ENCODE measurements at regions not wholly inside any gene's neighbourhood (a gene's known extent, or its start where the extent isn't known, plus 50 kb on each side); places are given as distances from the start of the nearest gene placed in this dataset.

DNA sequence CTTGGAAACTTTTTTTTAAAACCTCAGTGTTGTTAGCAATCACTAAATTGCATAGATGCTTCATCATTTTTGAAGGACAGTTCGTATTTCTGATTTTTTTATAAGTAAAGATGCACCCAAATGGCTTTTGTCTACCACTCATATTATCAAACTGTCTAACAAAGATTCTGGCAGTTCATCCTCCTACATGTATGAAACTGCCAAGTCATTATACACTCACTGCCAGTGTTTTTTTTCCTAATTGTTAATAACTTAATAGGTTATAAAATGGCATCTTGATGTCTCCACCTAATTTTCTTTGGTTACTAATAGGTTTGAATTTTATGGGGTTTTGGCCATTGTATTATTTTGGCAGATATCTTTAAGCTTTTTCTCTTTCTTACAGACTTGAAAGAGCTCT is 77.0 kb downstream of the HTR5A start:
- Mint-ChIP-seq H3K9me3 (peaks cover 5% of the 10 kb centered on the region), H3K4me1 (ENCODE audit: low read depth) (no peaks in the 10 kb centered on the region), H3K27me3 (ENCODE audit: insufficient read depth) (peaks cover 12% of the 10 kb centered on the region), H3K4me3 (no peak overlapping the region), H3K27ac (no peak overlapping the region), H3K36me3 (ENCODE audit: low read depth) (no peaks in the 10 kb centered on the region)
- DNase-seq: no peak
- TF ChIP-seq, protein P1, sequence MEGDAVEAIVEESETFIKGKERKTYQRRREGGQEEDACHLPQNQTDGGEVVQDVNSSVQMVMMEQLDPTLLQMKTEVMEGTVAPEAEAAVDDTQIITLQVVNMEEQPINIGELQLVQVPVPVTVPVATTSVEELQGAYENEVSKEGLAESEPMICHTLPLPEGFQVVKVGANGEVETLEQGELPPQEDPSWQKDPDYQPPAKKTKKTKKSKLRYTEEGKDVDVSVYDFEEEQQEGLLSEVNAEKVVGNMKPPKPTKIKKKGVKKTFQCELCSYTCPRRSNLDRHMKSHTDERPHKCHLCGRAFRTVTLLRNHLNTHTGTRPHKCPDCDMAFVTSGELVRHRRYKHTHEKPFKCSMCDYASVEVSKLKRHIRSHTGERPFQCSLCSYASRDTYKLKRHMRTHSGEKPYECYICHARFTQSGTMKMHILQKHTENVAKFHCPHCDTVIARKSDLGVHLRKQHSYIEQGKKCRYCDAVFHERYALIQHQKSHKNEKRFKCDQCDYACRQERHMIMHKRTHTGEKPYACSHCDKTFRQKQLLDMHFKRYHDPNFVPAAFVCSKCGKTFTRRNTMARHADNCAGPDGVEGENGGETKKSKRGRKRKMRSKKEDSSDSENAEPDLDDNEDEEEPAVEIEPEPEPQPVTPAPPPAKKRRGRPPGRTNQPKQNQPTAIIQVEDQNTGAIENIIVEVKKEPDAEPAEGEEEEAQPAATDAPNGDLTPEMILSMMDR (IDR thresholded peaks at IDR 0.05): no peak

DNA sequence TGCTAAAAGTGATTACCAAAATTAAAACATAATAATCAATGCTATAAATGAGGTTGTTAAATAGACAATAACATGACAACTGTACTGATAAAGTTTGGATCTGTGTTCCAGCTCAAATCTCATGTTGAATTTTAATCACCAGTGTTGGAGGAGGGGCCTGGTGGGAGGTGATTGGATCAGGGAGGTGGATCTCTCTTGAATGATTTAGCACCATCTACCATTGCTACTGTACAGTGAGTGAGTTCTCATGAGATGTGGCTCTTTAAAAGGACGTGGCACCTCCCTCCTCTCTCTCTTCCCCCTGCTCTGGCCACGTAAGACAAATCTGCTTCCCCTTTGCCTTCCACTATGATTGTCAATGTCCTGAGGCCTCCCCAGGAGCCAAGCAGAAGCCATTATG is 77.5 kb downstream of the HTR5A start:
- no peak for DNase-seq
- Mint-ChIP-seq H3K36me3 (ENCODE audit: low read depth) (no peaks in the 10 kb centered on the region), H3K27ac (no peak overlapping the region), H3K4me3 (no peak overlapping the region), H3K27me3 (ENCODE audit: insufficient read depth) (peaks cover 12% of the 10 kb centered on the region), H3K9me3 (peaks cover 5% of the 10 kb centered on the region), H3K4me1 (ENCODE audit: low read depth) (no peaks in the 10 kb centered on the region)
- TF ChIP-seq, protein P1 (IDR thresholded peaks at IDR 0.05): no peak

GRCh38 chr7:155153676-155154075 is 83.6 kb downstream of the HTR5A start:
- Mint-ChIP-seq H3K4me1 (ENCODE audit: low read depth) (no peaks in the 10 kb centered on the region), H3K27me3 (ENCODE audit: insufficient read depth) (peaks cover 4% of the 10 kb centered on the region), H3K4me3 (no peak overlapping the region), H3K27ac (no peak overlapping the region), H3K36me3 (ENCODE audit: low read depth) (no peaks in the 10 kb centered on the region), H3K9me3 (peaks cover 11% of the 10 kb centered on the region)
- DNase-seq: no peak
- TF ChIP-seq, protein P1 (IDR thresholded peaks at IDR 0.05): no peak

DNA sequence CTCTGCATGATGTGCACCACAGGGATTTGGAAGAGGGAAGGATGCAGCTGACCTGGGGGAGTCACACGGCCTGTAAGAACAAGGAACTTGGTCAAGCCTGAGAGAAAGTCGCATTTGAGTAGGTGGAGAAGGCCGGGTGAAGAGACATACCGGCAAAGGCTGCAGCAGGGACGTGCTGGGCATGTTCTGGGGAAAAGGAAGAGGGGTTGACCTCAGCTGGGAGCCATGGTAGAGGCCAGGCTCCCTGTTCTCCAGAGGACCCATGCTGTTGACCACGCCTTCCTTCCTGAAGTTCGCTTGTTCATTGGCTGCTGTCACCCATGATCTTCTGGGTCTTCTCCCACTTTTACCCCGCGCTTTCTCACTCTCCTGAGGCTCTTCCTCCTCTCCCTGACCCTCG is 84.5 kb downstream of the HTR5A start:
- DNase-seq: no peak
- H3K4me1 Mint-ChIP-seq (ENCODE audit: low read depth): no peaks in the 10 kb centered on the region
- H3K9me3 Mint-ChIP-seq: peaks cover 11% of the 10 kb centered on the region
- H3K36me3 Mint-ChIP-seq (ENCODE audit: low read depth): no peaks in the 10 kb centered on the region
- H3K27ac Mint-ChIP-seq: no peak overlapping the region
- no peak overlapping the region for H3K4me3 Mint-ChIP-seq
- TF ChIP-seq, protein P1 (IDR thresholded peaks at IDR 0.05): no peak
- H3K27me3 Mint-ChIP-seq (ENCODE audit: insufficient read depth): peaks cover 4% of the 10 kb centered on the region

GRCh38 chr7:155161690-155162089 is 91.6 kb downstream of the HTR5A start:
- Mint-ChIP-seq H3K9me3 (no peaks in the 10 kb centered on the region), H3K36me3 (ENCODE audit: low read depth) (no peaks in the 10 kb centered on the region), H3K4me1 (ENCODE audit: low read depth) (peaks cover 10% of the 10 kb centered on the region), H3K27ac (no peak overlapping the region), H3K27me3 (ENCODE audit: insufficient read depth) (peaks cover 7% of the 10 kb centered on the region), H3K4me3 (no peak overlapping the region)
- TF ChIP-seq, protein P1 (IDR thresholded peaks at IDR 0.05): no peak
- no peak for DNase-seq

GRCh38 chr7:155162422-155162821 is 92.3 kb downstream of the HTR5A start:
- H3K4me1 Mint-ChIP-seq (ENCODE audit: low read depth): peaks cover 16% of the 10 kb centered on the region
- H3K4me3 Mint-ChIP-seq: no peak overlapping the region
- no peak overlapping the region for H3K27ac Mint-ChIP-seq
- DNase-seq: no peak
- H3K36me3 Mint-ChIP-seq (ENCODE audit: low read depth): no peaks in the 10 kb centered on the region
- TF ChIP-seq, protein P1 (IDR thresholded peaks at IDR 0.05): no peak
- no peaks in the 10 kb centered on the region for H3K9me3 Mint-ChIP-seq
- H3K27me3 Mint-ChIP-seq (ENCODE audit: insufficient read depth): peaks cover 5% of the 10 kb centered on the region
